Activated naive CD8-positive, alpha-beta T cell treated with anti-CD3 and anti-CD28 coated beads for 36 hours (primary cell): ENCODE measurements at regions not wholly inside any gene's neighbourhood (a gene's known extent, or its start where the extent isn't known, plus 50 kb on each side); places are given as distances from the start of the nearest gene placed in this dataset.

ENCODE experiments used
- DNase-seq: peaks from one replicate; pipeline ENCODE4 v3.0.0; 2021
- H3K27ac Mint-ChIP-seq: one replicate; pipeline ENCODE4 v1.8.0; 2022; ENCODE audit warnings: mild to moderate bottlenecking, moderate library complexity, mixed read lengths
- H3K27me3 Mint-ChIP-seq: one replicate; pipeline ENCODE4 v1.8.0; 2022; ENCODE audit warnings: mild to moderate bottlenecking, mixed read lengths
- H3K36me3 Mint-ChIP-seq: one replicate; pipeline ENCODE4 v1.8.0; 2021; ENCODE audit warnings: mild to moderate bottlenecking, mixed read lengths
- H3K4me1 Mint-ChIP-seq: one replicate; pipeline ENCODE4 v1.8.0; 2021; ENCODE audit warnings: mixed read lengths
- H3K4me3 Mint-ChIP-seq: one replicate; pipeline ENCODE4 v1.8.0; 2022; ENCODE audit warnings: mild to moderate bottlenecking, moderate library complexity, mixed read lengths
- H3K9me3 Mint-ChIP-seq: one replicate; pipeline ENCODE4 v1.8.0; 2022; ENCODE audit warnings: mixed read lengths

GRCh38 chr13:80245162-80245733 lies 95.7 kb downstream of the SPRY2 start:
- Mint-ChIP-seq H3K27ac (no peak overlapping the region), H3K27me3 (no peaks in the 10 kb centered on the region), H3K36me3 (no peaks in the 10 kb centered on the region), H3K9me3 (no peaks in the 10 kb centered on the region), H3K4me3 (no peak overlapping the region), H3K4me1 (no peaks in the 10 kb centered on the region)
- no peak for DNase-seq

GRCh38 chr13:80244574-80244973 lies 96.4 kb downstream of the SPRY2 start:
- Mint-ChIP-seq H3K36me3 (no peaks in the 10 kb centered on the region), H3K9me3 (no peaks in the 10 kb centered on the region), H3K27me3 (no peaks in the 10 kb centered on the region), H3K4me1 (no peaks in the 10 kb centered on the region), H3K4me3 (no peak overlapping the region), H3K27ac (no peak overlapping the region)
- DNase-seq: no peak

- Mint-ChIP-seq H3K27ac (no peak overlapping the region), H3K4me3 (no peak overlapping the region), H3K9me3 (no peaks in the 10 kb centered on the region), H3K36me3 (no peaks in the 10 kb centered on the region), H3K4me1 (no peaks in the 10 kb centered on the region), H3K27me3 (no peaks in the 10 kb centered on the region)
- DNase-seq: no peak
These were observed 98.0 kb downstream of the SPRY2 start for GRCh38 chr13:80242728-80243427.

GRCh38 chr13:80239571-80240255 lies 101.2 kb downstream of the SPRY2 start:
- H3K4me3 Mint-ChIP-seq: no peak overlapping the region
- no peaks in the 10 kb centered on the region for H3K36me3 Mint-ChIP-seq
- no peaks in the 10 kb centered on the region for H3K4me1 Mint-ChIP-seq
- peaks cover 1% of the 10 kb centered on the region for H3K9me3 Mint-ChIP-seq
- no peak overlapping the region for H3K27ac Mint-ChIP-seq
- DNase-seq: no peak
- H3K27me3 Mint-ChIP-seq: no peaks in the 10 kb centered on the region

- Mint-ChIP-seq H3K9me3 (peaks cover 1% of the 10 kb centered on the region), H3K4me3 (no peak overlapping the region), H3K27me3 (no peaks in the 10 kb centered on the region), H3K36me3 (no peaks in the 10 kb centered on the region), H3K4me1 (no peaks in the 10 kb centered on the region), H3K27ac (no peak overlapping the region)
- DNase-seq: no peak
These were observed 101.8 kb downstream of the SPRY2 start for GRCh38 chr13:80239116-80239515.

GRCh38 chr13:80237646-80238045 lies 103.3 kb downstream of the SPRY2 start:
- H3K9me3 Mint-ChIP-seq: peaks cover 1% of the 10 kb centered on the region

GRCh38 chr13:80235967-80236302 lies 105.0 kb downstream of the SPRY2 start:
- Mint-ChIP-seq H3K36me3 (no peaks in the 10 kb centered on the region), H3K27me3 (no peaks in the 10 kb centered on the region), H3K4me1 (no peaks in the 10 kb centered on the region), H3K4me3 (no peak overlapping the region), H3K27ac (no peak overlapping the region), H3K9me3 (peaks cover 1% of the 10 kb centered on the region)
- DNase-seq: no peak

More at GRCh38 chr13:80237646-80238045, 103.3 kb downstream of the SPRY2 start:
- Mint-ChIP-seq H3K27me3 (no peaks in the 10 kb centered on the region), H3K4me3 (no peak overlapping the region), H3K4me1 (no peaks in the 10 kb centered on the region), H3K36me3 (no peaks in the 10 kb centered on the region), H3K27ac (no peak overlapping the region)
- no peak for DNase-seq

- Mint-ChIP-seq H3K27me3 (no peaks in the 10 kb centered on the region), H3K4me1 (no peaks in the 10 kb centered on the region), H3K4me3 (no peak overlapping the region), H3K36me3 (no peaks in the 10 kb centered on the region), H3K27ac (no peak overlapping the region), H3K9me3 (peaks cover 1% of the 10 kb centered on the region)
- DNase-seq: no peak
These were observed 105.6 kb downstream of the SPRY2 start for GRCh38 chr13:80235166-80235966.

GRCh38 chr13:80227645-80228044 lies 113.3 kb downstream of the SPRY2 start:
- H3K27ac Mint-ChIP-seq: no peak overlapping the region
- DNase-seq: no peak
- peaks cover 3% of the 10 kb centered on the region for H3K9me3 Mint-ChIP-seq
- no peaks in the 10 kb centered on the region for H3K4me1 Mint-ChIP-seq
- no peak overlapping the region for H3K4me3 Mint-ChIP-seq
- no peaks in the 10 kb centered on the region for H3K27me3 Mint-ChIP-seq
- H3K36me3 Mint-ChIP-seq: no peaks in the 10 kb centered on the region

GRCh38 chr13:80226645-80227044 lies 114.3 kb downstream of the SPRY2 start:
- no peak for DNase-seq
- Mint-ChIP-seq H3K4me3 (no peak overlapping the region), H3K27ac (no peak overlapping the region), H3K27me3 (no peaks in the 10 kb centered on the region), H3K9me3 (peaks cover 3% of the 10 kb centered on the region), H3K4me1 (no peaks in the 10 kb centered on the region), H3K36me3 (no peaks in the 10 kb centered on the region)

GRCh38 chr13:80224468-80224867 lies 116.5 kb downstream of the SPRY2 start:
- Mint-ChIP-seq H3K4me3 (no peak overlapping the region), H3K27me3 (no peaks in the 10 kb centered on the region), H3K4me1 (no peaks in the 10 kb centered on the region), H3K36me3 (no peaks in the 10 kb centered on the region), H3K9me3 (peaks cover 3% of the 10 kb centered on the region), H3K27ac (no peak overlapping the region)
- DNase-seq: no peak

- no peak for DNase-seq
- H3K9me3 Mint-ChIP-seq: peaks cover under 1% of the 10 kb centered on the region
- no peaks in the 10 kb centered on the region for H3K27me3 Mint-ChIP-seq
- no peak overlapping the region for H3K27ac Mint-ChIP-seq
- no peaks in the 10 kb centered on the region for H3K36me3 Mint-ChIP-seq
- no peak overlapping the region for H3K4me3 Mint-ChIP-seq
- no peaks in the 10 kb centered on the region for H3K4me1 Mint-ChIP-seq
These were observed 123.1 kb downstream of the SPRY2 start for GRCh38 chr13:80217614-80218456.

- Mint-ChIP-seq H3K9me3 (no peaks in the 10 kb centered on the region), H3K36me3 (no peaks in the 10 kb centered on the region), H3K27ac (no peak overlapping the region)
These were observed 125.6 kb downstream of the SPRY2 start for GRCh38 chr13:80215368-80215767.

GRCh38 chr13:80214521-80214991 lies 126.4 kb downstream of the SPRY2 start:
- Mint-ChIP-seq H3K4me3 (no peak overlapping the region), H3K27me3 (no peaks in the 10 kb centered on the region), H3K9me3 (no peaks in the 10 kb centered on the region), H3K36me3 (no peaks in the 10 kb centered on the region), H3K4me1 (no peaks in the 10 kb centered on the region), H3K27ac (no peak overlapping the region)
- no peak for DNase-seq

More at GRCh38 chr13:80215368-80215767, 125.6 kb downstream of the SPRY2 start:
- H3K4me1 Mint-ChIP-seq: no peaks in the 10 kb centered on the region
- no peaks in the 10 kb centered on the region for H3K27me3 Mint-ChIP-seq
- H3K4me3 Mint-ChIP-seq: no peak overlapping the region
- no peak for DNase-seq
